GM23248 (cell line): ENCODE measurements at regions not wholly inside any gene's neighbourhood (a gene's known extent, or its start where the extent isn't known, plus 50 kb on each side); places are given as distances from the start of the nearest gene placed in this dataset.
"Not testable (repeated sequence)": the region's sequence is repeated elsewhere in the genome, so short reads cannot be mapped to it uniquely, and the experiment has no call there.

Source experiments
- DNase-seq: peaks from one replicate; pipeline ENCODE4 v3.0.0-alpha.2; 2015
- H2AFZ ChIP-seq: fragments of 200-600 bp; sonication (generic); 2 replicates; pipeline ENCODE4 v1.6.1; 2016; ENCODE audit warnings: antibody characterized with exemption
- H3F3A ChIP-seq: fragments of 200-600 bp; sonication (generic); 2 replicates; pipeline ENCODE4 v1.6.1; 2016; ENCODE audit warnings: mild to moderate bottlenecking, antibody characterized with exemption, mixed run types; ENCODE audit not compliant: insufficient read depth
- H3K27ac ChIP-seq: fragments of 200-600 bp; sonication (generic); 2 replicates; pipeline ENCODE4 v1.5.1; 2016; ENCODE audit warnings: mild to moderate bottlenecking
- H3K27me3 ChIP-seq: fragments of 200-600 bp; sonication (generic); replicated peaks from 2 replicates; pipeline ENCODE4 v1.6.1; 2016; ENCODE audit warnings: mild to moderate bottlenecking; ENCODE audit not compliant: insufficient read depth
- H3K36me3 ChIP-seq: fragments of 200-600 bp; sonication (generic); 2 replicates; pipeline ENCODE4 v1.6.1; 2016; ENCODE audit warnings: low read depth, mild to moderate bottlenecking
- H3K4me1 ChIP-seq: fragments of 200-600 bp; sonication (generic); 2 replicates; pipeline ENCODE4 v1.6.1; 2016; ENCODE audit warnings: mild to moderate bottlenecking; ENCODE audit not compliant: insufficient read depth
- H3K4me2 ChIP-seq: fragments of 200-600 bp; sonication (generic); one replicate; pipeline ENCODE4 v1.6.1; 2016; ENCODE audit warnings: mild to moderate bottlenecking; ENCODE audit not compliant: unreplicated experiment
- H3K4me3 ChIP-seq: fragments of 200-600 bp; sonication (generic); 2 replicates; pipeline ENCODE4 v1.5.1; 2016; ENCODE audit warnings: mild to moderate bottlenecking
- H3K79me2 ChIP-seq: fragments of 200-600 bp; sonication (generic); 2 replicates; pipeline ENCODE4 v1.6.1; 2016; ENCODE audit warnings: mild to moderate bottlenecking; ENCODE audit not compliant: insufficient read depth
- H3K9ac ChIP-seq: fragments of 200-600 bp; sonication (generic); 2 replicates; pipeline ENCODE4 v1.6.1; 2016; ENCODE audit warnings: mild to moderate bottlenecking
- H3K9me2 ChIP-seq: fragments of 200-600 bp; sonication (generic); 2 replicates; pipeline ENCODE4 v1.6.1; 2016; ENCODE audit warnings: mixed run types, mild to moderate bottlenecking, moderate library complexity; ENCODE audit not compliant: insufficient read depth
- H3K9me3 ChIP-seq: fragments of 200-600 bp; sonication (generic); one replicate; pipeline ENCODE4 v1.6.1; 2017; ENCODE audit warnings: low read depth
- H4K20me1 ChIP-seq: fragments of 200-600 bp; sonication (generic); 2 replicates; pipeline ENCODE4 v1.6.0; 2016; ENCODE audit not compliant: insufficient read depth
- EZH2 ChIP-seq: fragments of 200-600 bp; sonication (generic); IDR thresholded peaks from 2 replicates; pipeline ENCODE4 v1.6.1; 2018; ENCODE audit warnings: antibody characterized with exemption, mild to moderate bottlenecking; ENCODE audit not compliant: insufficient read depth, poor library complexity, severe bottlenecking
- EZH2phosphoT487 ChIP-seq: fragments of 200-600 bp; sonication (generic); IDR thresholded peaks from 2 replicates; pipeline ENCODE4 v1.6.1; 2018; ENCODE audit warnings: antibody characterized with exemption, moderate library complexity, mild to moderate bottlenecking, low read depth; ENCODE audit not compliant: insufficient read depth
- WGBS, 2 experiments: methylation state at CpG; one replicate each; pipeline ENCODE4 v1.1.6; 2015 to 2017; ENCODE audit warnings: low lambda C conversion rate in 2 of 2, low coverage in 1 of 2; ENCODE audit errors: missing lambda C conversion rate in 2 of 2; 5-methylcytosine and 5-hydroxymethylcytosine counted together
- in situ Hi-C: fragments of 300-500 bp; cut with MboI; formaldehyde crosslinking; loops from 2 replicates; pipeline ENCODE4 v1.15.0; 2020

- Histone ChIP-seq H4K20me1 (no peaks in the 10 kb centered on the region), H3K36me3 (no peaks in the 10 kb centered on the region), H3K4me2 (no peak overlapping the region), H3F3A (no peaks in the 10 kb centered on the region), H3K79me2 (no peaks in the 10 kb centered on the region), H3K9me3 (no peaks in the 10 kb centered on the region), H3K9ac (no peak overlapping the region), H3K27me3 (no peaks in the 10 kb centered on the region), H3K9me2 (no peaks in the 10 kb centered on the region), H3K27ac (no peak overlapping the region), H3K4me1 (no peaks in the 10 kb centered on the region), H2AFZ (no peak overlapping the region), H3K4me3 (no peak overlapping the region)
- in situ Hi-C loops: no loop called here
- TF ChIP-seq EZH2 (no peak), EZH2phosphoT487 (no peak)
- DNase-seq: no peak
These were observed 57.4 kb upstream of the ZBTB20 start for GRCh38 chr3:115204475-115204874.

DNA sequence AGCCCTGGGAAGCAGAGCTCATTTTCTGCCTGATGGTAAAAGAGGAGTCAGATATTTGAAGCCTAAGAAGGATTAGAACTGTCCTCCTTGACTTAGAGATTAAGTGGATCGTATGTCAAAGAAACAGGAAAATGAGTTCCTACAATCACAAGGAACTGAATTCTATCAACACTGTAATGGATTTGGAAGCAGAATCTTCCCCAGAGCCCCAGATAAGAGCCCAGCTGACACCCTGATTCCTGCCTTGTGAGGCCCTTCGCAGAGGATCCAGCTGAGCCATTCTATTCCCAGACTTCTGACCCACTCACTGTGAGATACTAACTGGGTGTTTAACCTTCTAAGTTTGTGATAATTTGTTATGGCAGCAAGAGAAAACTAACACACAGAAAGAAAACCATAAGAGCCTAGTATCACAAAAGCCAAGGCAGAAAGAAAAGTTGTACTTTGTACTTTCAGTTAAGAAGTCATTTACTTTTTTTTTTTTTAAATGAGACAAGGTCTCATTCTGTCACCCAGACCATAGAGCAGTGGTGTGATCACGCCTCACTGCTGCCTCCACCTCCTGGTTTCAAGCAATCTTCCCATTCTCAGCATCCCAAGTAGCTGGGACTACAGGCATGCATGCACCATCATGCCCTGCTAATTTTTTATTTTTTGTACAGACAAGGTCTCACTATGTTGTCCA lies 61.1 kb upstream of the ZBTB20 start:
- no peak overlapping the region for H3K4me3 ChIP-seq
- no peaks in the 10 kb centered on the region for H3K27me3 ChIP-seq
- no peaks in the 10 kb centered on the region for H3K9me2 ChIP-seq
- H3K27ac ChIP-seq: no peak overlapping the region
- no peaks in the 10 kb centered on the region for H3K9me3 ChIP-seq
- H3F3A ChIP-seq: no peaks in the 10 kb centered on the region
- WGBS, 2 experiments: 84 to 89% methylated on average over 3 of the region's 3 CpGs
- no peak overlapping the region for H3K4me2 ChIP-seq
- no peaks in the 10 kb centered on the region for H4K20me1 ChIP-seq
- H3K4me1 ChIP-seq: no peaks in the 10 kb centered on the region
- in situ Hi-C loops: no loop called here
- H3K36me3 ChIP-seq: no peaks in the 10 kb centered on the region
- no peak overlapping the region for H3K9ac ChIP-seq
- H3K79me2 ChIP-seq: no peaks in the 10 kb centered on the region
- TF ChIP-seq EZH2 (no peak), EZH2phosphoT487 (no peak)
- no peak overlapping the region for H2AFZ ChIP-seq
- no peak for DNase-seq

GRCh38 chr3:115211810-115212492 lies 64.9 kb upstream of the ZBTB20 start:
- no peaks in the 10 kb centered on the region for H3K27me3 ChIP-seq
- H3K9ac ChIP-seq: no peak overlapping the region
- no peaks in the 10 kb centered on the region for H4K20me1 ChIP-seq
- no peaks in the 10 kb centered on the region for H3K36me3 ChIP-seq
- in situ Hi-C loops: loop anchor here (10.0 kb wide), 2 partner anchors 573 to 603 kb away; no protein-coding TSS in a partner anchor
- peak overlapping the region; percentile 33; the same call in 1 of the 2 replicates for H2AFZ ChIP-seq
- no peak for DNase-seq
- H3K4me1 ChIP-seq: no peaks in the 10 kb centered on the region
- H3K79me2 ChIP-seq: no peaks in the 10 kb centered on the region
- H3F3A ChIP-seq: no peaks in the 10 kb centered on the region
- no peak for TF ChIP-seq EZH2
- no peak overlapping the region for H3K4me3 ChIP-seq
- H3K4me2 ChIP-seq: no peak overlapping the region
- H3K9me3 ChIP-seq: no peaks in the 10 kb centered on the region
- H3K27ac ChIP-seq: no peak overlapping the region
- no peaks in the 10 kb centered on the region for H3K9me2 ChIP-seq
- 66 to 71% methylated on average over 4 of the region's 4 CpGs for WGBS, 2 experiments

GRCh38 chr3:115212615-115213014 lies 65.5 kb upstream of the ZBTB20 start:
- in situ Hi-C loops: loop anchor here (10.0 kb wide), 2 partner anchors 572 to 602 kb away; no protein-coding TSS in a partner anchor
- Histone ChIP-seq H3K4me3 (no peak overlapping the region), H3K4me1 (0 out of 2 replicates have a peak, but pooled peaks cover 3% of the 10 kb centered on the region), H4K20me1 (no peaks in the 10 kb centered on the region), H3K9me2 (no peaks in the 10 kb centered on the region), H3K79me2 (no peaks in the 10 kb centered on the region), H3K27me3 (no peaks in the 10 kb centered on the region), H3K27ac (no peak overlapping the region), H3K9ac (no peak overlapping the region), H3K9me3 (no peaks in the 10 kb centered on the region), H3K36me3 (no peaks in the 10 kb centered on the region), H2AFZ (0 out of 2 replicates have a peak overlapping the region, but pooled peaks have one; percentile 33), H3F3A (no peaks in the 10 kb centered on the region), H3K4me2 (no peak overlapping the region)
- TF ChIP-seq EZH2phosphoT487: no peak
- no peak for TF ChIP-seq EZH2
- DNase-seq: no peak

DNA sequence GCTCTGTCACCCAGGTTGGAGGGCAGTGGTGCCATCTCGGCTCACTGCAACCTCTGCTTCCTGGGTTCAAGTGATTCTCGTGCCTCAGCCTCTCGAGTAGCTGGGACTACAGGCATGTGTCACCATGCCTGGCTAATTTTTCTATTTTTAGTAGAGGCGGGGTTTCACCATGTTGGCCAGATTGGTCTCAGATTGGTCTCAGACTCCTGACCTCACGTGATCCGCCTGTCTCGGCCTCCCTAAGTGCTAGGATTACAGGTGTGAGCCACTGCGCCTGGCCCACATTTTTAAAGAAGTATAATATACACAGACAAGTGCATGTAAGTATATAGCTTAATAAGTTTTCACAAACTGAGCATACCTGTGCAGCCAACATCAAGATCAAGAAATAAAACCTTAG lies 66.0 kb upstream of the ZBTB20 start:
- in situ Hi-C loops: loop anchor here (10.0 kb wide), 2 partner anchors 572 to 602 kb away; no protein-coding TSS in a partner anchor

More for the DNA sequence above, 66.0 kb upstream of the ZBTB20 start:
- not testable (repeated sequence) for DNase-seq, H2AFZ ChIP-seq, H3K4me2 ChIP-seq, H3K9ac ChIP-seq, H3K4me1 ChIP-seq, H3K79me2 ChIP-seq, H3K36me3 ChIP-seq, H3F3A ChIP-seq, H4K20me1 ChIP-seq, H3K27me3 ChIP-seq, H3K9me2 ChIP-seq, H3K27ac ChIP-seq, H3K4me3 ChIP-seq, H3K9me3 ChIP-seq
- WGBS, 2 experiments: 80 to 83% methylated on average over 8 of the region's 8 CpGs
